MCF 10A (cell line): ENCODE measurements at regions not wholly inside any gene's neighbourhood (a gene's known extent, or its start where the extent isn't known, plus 50 kb on each side); places are given as distances from the start of the nearest gene placed in this dataset.
"Not testable (repeated sequence)": the region's sequence is repeated elsewhere in the genome, so short reads cannot be mapped to it uniquely, and the experiment has no call there.

ENCODE experiments used
- BruUV-seq: library from RNA; stranded (reverse); fragments of 400-500 nt; replicated peaks from 2 replicates; lab custom pipeline; 2021; lab: Mats Ljungman, UMichigan
- CTCF ChIA-PET: fragments of 300-600 bp; sonication (Branson Sonifier 250); formaldehyde crosslinking; extraction: SDS; loops from one replicate; lab custom pipeline; 2021; ENCODE audit warnings: antibody characterized with exemption, inconsistent platforms; lab: Yijun Ruan, JAX
- POLR2A ChIA-PET: fragments of 300-600, 350-650 bp; sonication (Branson Sonifier 250); formaldehyde crosslinking; extraction: SDS; loops from one replicate; lab custom pipeline; 2020; ENCODE audit warnings: antibody characterized with exemption, inconsistent platforms; lab: Yijun Ruan, JAX
- DNase-seq: peaks from one replicate; pipeline ENCODE4 v3.0.0-alpha.2; 2018; ENCODE audit not compliant: unreplicated experiment
- H3K27ac Mint-ChIP-seq: one replicate; pipeline ENCODE4 v1.8.0; 2022; ENCODE audit warnings: mild to moderate bottlenecking, low read depth, mixed read lengths; ENCODE audit not compliant: unreplicated experiment
- H3K27me3 Mint-ChIP-seq: one replicate; pipeline ENCODE4 v1.8.0; 2022; ENCODE audit warnings: mixed read lengths; ENCODE audit not compliant: insufficient read depth, unreplicated experiment
- H3K36me3 Mint-ChIP-seq: one replicate; pipeline ENCODE4 v1.8.0; 2022; ENCODE audit warnings: mild to moderate bottlenecking, moderate library complexity, mixed read lengths; ENCODE audit not compliant: insufficient read depth, unreplicated experiment
- H3K4me1 Mint-ChIP-seq: one replicate; pipeline ENCODE4 v1.8.0; 2022; ENCODE audit warnings: mixed read lengths; ENCODE audit not compliant: insufficient read depth, unreplicated experiment
- H3K4me3 Mint-ChIP-seq: one replicate; pipeline ENCODE4 v1.8.0; 2022; ENCODE audit warnings: mild to moderate bottlenecking, moderate library complexity, mixed read lengths; ENCODE audit not compliant: unreplicated experiment
- H3K9me3 Mint-ChIP-seq: one replicate; pipeline ENCODE4 v1.8.0; 2022; ENCODE audit warnings: mixed read lengths; ENCODE audit not compliant: unreplicated experiment
- CTCF ChIP-seq: fragments of 200-600 bp; IDR thresholded peaks from one replicate; pipeline ENCODE4 v1.8.0; 2022; ENCODE audit warnings: antibody characterized with exemption, mild to moderate bottlenecking; ENCODE audit not compliant: unreplicated experiment
- intact Hi-C: fragments of 100-400 bp; cut with micrococcal nuclease; formaldehyde crosslinking; loops from 2 replicates; pipeline ENCODE4 v1.14.1; 2022

GRCh38 chr7:69443136-69443535, 155.1 kb upstream of the AUTS2 start:
- no peaks in the 10 kb centered on the region for H3K27me3 Mint-ChIP-seq
- intact Hi-C loops: no loop called here
- peaks cover 6% of the 10 kb centered on the region for H3K36me3 Mint-ChIP-seq
- no peaks in the 10 kb centered on the region for H3K4me1 Mint-ChIP-seq
- BruUV-seq: no TSS peak
- H3K4me3 Mint-ChIP-seq: no peak overlapping the region
- ChIA-PET CTCF (no interaction called here), POLR2A (no interaction called here)
- no peak for TF ChIP-seq CTCF
- H3K9me3 Mint-ChIP-seq: peaks cover 40% of the 10 kb centered on the region
- no peak for DNase-seq
- no peak overlapping the region for H3K27ac Mint-ChIP-seq

- intact Hi-C loops: no loop called here
- POLR2A ChIA-PET: no interaction called here
- CTCF ChIA-PET: no interaction called here
- Mint-ChIP-seq H3K27me3 (no peaks in the 10 kb centered on the region), H3K36me3 (peaks cover 6% of the 10 kb centered on the region), H3K4me3 (no peak overlapping the region), H3K4me1 (no peaks in the 10 kb centered on the region), H3K9me3 (peaks cover 30% of the 10 kb centered on the region), H3K27ac (no peak overlapping the region)
- no peak for TF ChIP-seq CTCF
- no TSS peak for BruUV-seq
- DNase-seq: no peak
These were observed 152.7 kb upstream of the AUTS2 start for GRCh38 chr7:69445541-69445940.

GRCh38 chr7:69446213-69446612, 152.1 kb upstream of the AUTS2 start:
- H3K4me1 Mint-ChIP-seq, CTCF ChIA-PET, H3K4me3 Mint-ChIP-seq, intact Hi-C loops, POLR2A ChIA-PET, DNase-seq, H3K36me3 Mint-ChIP-seq, BruUV-seq, H3K27ac Mint-ChIP-seq, H3K27me3 Mint-ChIP-seq: not testable (repeated sequence)
- H3K9me3 Mint-ChIP-seq: peaks cover 31% of the 10 kb centered on the region

- peaks cover 6% of the 10 kb centered on the region for H3K36me3 Mint-ChIP-seq
- no peaks in the 10 kb centered on the region for H3K4me1 Mint-ChIP-seq
- POLR2A ChIA-PET: no interaction called here
- CTCF ChIA-PET: no interaction called here
- H3K27me3 Mint-ChIP-seq: no peaks in the 10 kb centered on the region
- no peak for TF ChIP-seq CTCF
- no peak for DNase-seq
- H3K9me3 Mint-ChIP-seq: peaks cover 31% of the 10 kb centered on the region
- no peak overlapping the region for H3K27ac Mint-ChIP-seq
- intact Hi-C loops: no loop called here
- BruUV-seq: no TSS peak
- no peak overlapping the region for H3K4me3 Mint-ChIP-seq
These were observed 150.2 kb upstream of the AUTS2 start for GRCh38 chr7:69448071-69448470.

- no peak overlapping the region for H3K4me3 Mint-ChIP-seq
- H3K4me1 Mint-ChIP-seq: no peaks in the 10 kb centered on the region
- peaks cover 19% of the 10 kb centered on the region for H3K9me3 Mint-ChIP-seq
These were observed 147.8 kb upstream of the AUTS2 start for GRCh38 chr7:69450456-69450855.

More at GRCh38 chr7:69450456-69450855, 147.8 kb upstream of the AUTS2 start:
- POLR2A ChIA-PET: no interaction called here
- Mint-ChIP-seq H3K27ac (no peak overlapping the region), H3K27me3 (no peaks in the 10 kb centered on the region), H3K36me3 (peaks cover 3% of the 10 kb centered on the region)
- CTCF ChIA-PET: no interaction called here
- TF ChIP-seq CTCF: no peak
- intact Hi-C loops: no loop called here
- no TSS peak for BruUV-seq
- DNase-seq: no peak
